Osteoblast (primary cell): ENCODE measurements at regions not wholly inside any gene's neighbourhood (a gene's known extent, or its start where the extent isn't known, plus 50 kb on each side); places are given as distances from the start of the nearest gene placed in this dataset.

ENCODE experiments used
- DNase-seq: peaks from one replicate; pipeline ENCODE4 v3.0.0; 2011; ENCODE audit warnings: low spot score, mixed read lengths; ENCODE audit not compliant: insufficient read length; ENCODE audit errors: missing footprints
- H2AFZ ChIP-seq: 2 replicates; pipeline ENCODE4 v1.6.0; 2011; ENCODE audit warnings: mild to moderate bottlenecking, low read length
- H3K27ac ChIP-seq: 2 replicates; pipeline ENCODE4 v1.5.1; 2011; ENCODE audit warnings: mild to moderate bottlenecking, low read depth, low read length, moderate library complexity
- H3K27me3 ChIP-seq: 2 replicates; pipeline ENCODE4 v1.6.0; 2012; ENCODE audit warnings: mild to moderate bottlenecking, control low read depth, inconsistent platforms, low read length, moderate library complexity; ENCODE audit not compliant: insufficient read depth
- H3K36me3 ChIP-seq: 2 replicates; pipeline ENCODE4 v1.5.1; 2011; ENCODE audit warnings: mild to moderate bottlenecking, low read length, control low read depth, moderate library complexity; ENCODE audit not compliant: insufficient read depth
- H3K4me1 ChIP-seq: 2 replicates; pipeline ENCODE4 v1.5.1; 2011; ENCODE audit warnings: mild to moderate bottlenecking, low read length, control low read depth, moderate library complexity; ENCODE audit not compliant: insufficient read depth
- H3K4me2 ChIP-seq: 2 replicates; pipeline ENCODE4 v1.6.0; 2011; ENCODE audit warnings: mild to moderate bottlenecking, low read length; ENCODE audit not compliant: insufficient read depth
- H3K4me3 ChIP-seq: fragments of 200-600 bp; sonication (generic); 3 replicates; pipeline ENCODE4 v1.5.1; 2012; ENCODE audit warnings: mild to moderate bottlenecking, low read length, inconsistent platforms; ENCODE audit not compliant: insufficient read depth
- H3K79me2 ChIP-seq: 2 replicates; pipeline ENCODE4 v1.6.0; 2012; ENCODE audit warnings: mild to moderate bottlenecking, low read length, control low read depth, inconsistent platforms; ENCODE audit not compliant: insufficient read depth
- H3K9me3 ChIP-seq: 2 replicates; pipeline ENCODE4 v1.5.1; 2011; ENCODE audit warnings: low read depth, low read length, control low read depth
- H4K20me1 ChIP-seq: 2 replicates; pipeline ENCODE4 v1.6.0; 2012; ENCODE audit warnings: mild to moderate bottlenecking, low read length, control low read depth; ENCODE audit not compliant: insufficient read depth
- TF ChIP-seq, protein P1 (sequence below): IDR thresholded peaks from 2 replicates; pipeline ENCODE4 v1.5.1; 2011; ENCODE audit warnings: mild to moderate bottlenecking, low read depth, low read length, moderate library complexity; ENCODE audit errors: extremely low read depth

DNA sequence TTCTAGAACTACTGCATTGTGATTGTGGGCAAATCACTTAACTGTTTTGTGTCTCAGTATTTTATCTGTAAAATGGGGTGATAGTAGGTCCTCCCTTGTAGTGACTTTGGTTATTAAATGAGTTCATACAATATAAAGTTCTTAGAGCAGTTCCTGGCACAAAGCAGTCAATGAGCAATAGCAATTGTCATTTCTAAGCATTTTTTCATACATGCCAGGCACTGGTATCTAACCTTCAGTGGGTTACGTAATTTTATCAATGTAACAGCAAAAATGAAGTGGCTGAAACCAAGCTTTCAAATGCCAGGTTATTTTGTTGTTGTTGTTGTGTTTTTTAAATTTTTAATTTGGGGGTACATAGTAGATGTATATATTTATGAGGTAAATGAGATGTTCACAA lies 401.9 kb downstream of the MEIS1 start:
- no peak overlapping the region for H2AFZ ChIP-seq
- peaks cover 17% of the 10 kb centered on the region for H3K4me1 ChIP-seq
- H3K4me3 ChIP-seq: no peak overlapping the region
- H3K4me2 ChIP-seq: no peak overlapping the region
- no peak overlapping the region for H3K27ac ChIP-seq
- H3K36me3 ChIP-seq: no peaks in the 10 kb centered on the region
- DNase-seq: no peak
- H3K9me3 ChIP-seq: no peaks in the 10 kb centered on the region
- no peaks in the 10 kb centered on the region for H3K27me3 ChIP-seq
- H4K20me1 ChIP-seq: no peaks in the 10 kb centered on the region
- no peaks in the 10 kb centered on the region for H3K79me2 ChIP-seq
- TF ChIP-seq, protein P1, sequence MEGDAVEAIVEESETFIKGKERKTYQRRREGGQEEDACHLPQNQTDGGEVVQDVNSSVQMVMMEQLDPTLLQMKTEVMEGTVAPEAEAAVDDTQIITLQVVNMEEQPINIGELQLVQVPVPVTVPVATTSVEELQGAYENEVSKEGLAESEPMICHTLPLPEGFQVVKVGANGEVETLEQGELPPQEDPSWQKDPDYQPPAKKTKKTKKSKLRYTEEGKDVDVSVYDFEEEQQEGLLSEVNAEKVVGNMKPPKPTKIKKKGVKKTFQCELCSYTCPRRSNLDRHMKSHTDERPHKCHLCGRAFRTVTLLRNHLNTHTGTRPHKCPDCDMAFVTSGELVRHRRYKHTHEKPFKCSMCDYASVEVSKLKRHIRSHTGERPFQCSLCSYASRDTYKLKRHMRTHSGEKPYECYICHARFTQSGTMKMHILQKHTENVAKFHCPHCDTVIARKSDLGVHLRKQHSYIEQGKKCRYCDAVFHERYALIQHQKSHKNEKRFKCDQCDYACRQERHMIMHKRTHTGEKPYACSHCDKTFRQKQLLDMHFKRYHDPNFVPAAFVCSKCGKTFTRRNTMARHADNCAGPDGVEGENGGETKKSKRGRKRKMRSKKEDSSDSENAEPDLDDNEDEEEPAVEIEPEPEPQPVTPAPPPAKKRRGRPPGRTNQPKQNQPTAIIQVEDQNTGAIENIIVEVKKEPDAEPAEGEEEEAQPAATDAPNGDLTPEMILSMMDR: no peak

DNA sequence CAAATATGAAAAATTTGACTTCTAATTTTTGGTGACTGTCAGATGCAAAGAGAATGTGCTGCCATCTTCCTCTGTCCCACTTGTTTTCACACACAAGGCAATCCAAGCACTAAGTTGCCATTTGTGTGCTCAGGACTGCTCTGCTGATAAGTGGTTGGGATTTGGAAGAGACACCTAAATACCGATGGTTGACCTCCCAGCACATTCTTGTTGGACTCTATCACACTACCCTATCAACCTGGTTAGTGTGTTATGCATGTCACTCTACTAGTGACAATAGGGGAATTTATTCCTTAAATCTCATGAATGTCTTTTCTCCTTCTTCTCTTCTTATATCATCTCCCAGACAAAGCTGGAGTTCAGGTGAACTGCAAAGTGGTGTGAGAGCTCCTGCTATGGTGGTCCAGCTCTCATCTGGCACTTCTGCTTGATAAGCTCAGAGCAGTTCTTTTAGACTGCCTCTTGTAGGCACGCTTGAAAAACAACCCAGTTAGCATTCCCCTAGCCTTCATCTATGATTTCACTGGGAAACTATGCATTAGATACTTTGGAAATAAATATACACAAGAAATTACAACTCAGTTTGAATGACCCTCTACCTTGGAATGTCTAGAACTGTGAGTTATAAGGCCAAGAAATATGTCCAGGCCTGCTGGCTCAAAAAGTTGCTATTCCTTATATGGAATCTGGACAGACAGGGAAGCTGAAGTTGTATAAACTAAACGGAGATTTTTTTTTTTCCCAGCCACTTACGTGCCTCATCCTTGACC lies 404.8 kb downstream of the MEIS1 start:
- peak overlapping the region; percentile 18 for H2AFZ ChIP-seq
- no peaks in the 10 kb centered on the region for H3K9me3 ChIP-seq
- H3K4me3 ChIP-seq: no peak overlapping the region
- H3K36me3 ChIP-seq: no peaks in the 10 kb centered on the region
- no peak for DNase-seq
- H3K4me1 ChIP-seq: peaks cover 17% of the 10 kb centered on the region
- H3K27me3 ChIP-seq: no peaks in the 10 kb centered on the region
- no peaks in the 10 kb centered on the region for H4K20me1 ChIP-seq
- H3K27ac ChIP-seq: peak overlapping the region; percentile 95
- H3K79me2 ChIP-seq: no peaks in the 10 kb centered on the region
- TF ChIP-seq, protein P1: no peak
- H3K4me2 ChIP-seq: peak overlapping the region; percentile 65

GRCh38 chr2:66840321-66841002 lies 405.5 kb downstream of the MEIS1 start:
- Histone ChIP-seq H3K4me3 (peak overlapping the region; percentile 12), H3K9me3 (no peaks in the 10 kb centered on the region), H4K20me1 (no peaks in the 10 kb centered on the region), H2AFZ (peak overlapping the region; percentile 18), H3K27me3 (no peaks in the 10 kb centered on the region), H3K27ac (peak overlapping the region; percentile 95), H3K4me2 (peak overlapping the region; percentile 57), H3K79me2 (no peaks in the 10 kb centered on the region), H3K4me1 (peaks cover 17% of the 10 kb centered on the region), H3K36me3 (no peaks in the 10 kb centered on the region)
- peak; percentile 92 for DNase-seq
- TF ChIP-seq, protein P1: no peak

- no peaks in the 10 kb centered on the region for H4K20me1 ChIP-seq
- TF ChIP-seq, protein P1: no peak
- H3K36me3 ChIP-seq: no peaks in the 10 kb centered on the region
- H3K27me3 ChIP-seq: no peaks in the 10 kb centered on the region
- no peak for DNase-seq
- no peaks in the 10 kb centered on the region for H3K79me2 ChIP-seq
- H3K4me1 ChIP-seq: peaks cover 17% of the 10 kb centered on the region
- H3K4me3 ChIP-seq: no peak overlapping the region
- H2AFZ ChIP-seq: no peak overlapping the region
- H3K27ac ChIP-seq: no peak overlapping the region
- no peak overlapping the region for H3K4me2 ChIP-seq
- H3K9me3 ChIP-seq: no peaks in the 10 kb centered on the region
Measured at GRCh38 chr2:66843847-66844246, 408.9 kb downstream of the MEIS1 start.
